Body of pancreas (tissue), 4 donors: ENCODE measurements at regions not wholly inside any gene's neighbourhood (a gene's known extent, or its start where the extent isn't known, plus 50 kb on each side); places are given as distances from the start of the nearest gene placed in this dataset.

Experiments used
- ATAC-seq: fragments of 150-250 bp; one replicate; pipeline ENCODE4 v1.9.1; 2016
- DNase-seq, 4 donors: peaks; one replicate each; pipeline ENCODE4 v3.0.0-alpha.2; 2019
- H3K27ac ChIP-seq, 4 donors: fragments of 200-600 bp; sonication (generic); 1 replicate in 3 of 4; 2 replicates in 1 of 4; pipeline versions ENCODE4 v1.5.1 to v1.6.1; 2016 to 2019; ENCODE audit warnings: mild to moderate bottlenecking in 1 of 4, mixed read lengths in 1 of 4, moderate library complexity in 1 of 4
- H3K27me3 ChIP-seq, 2 donors: fragments of 200-600 bp; sonication (generic); one replicate each; pipeline ENCODE4 v1.6.0; 2016; ENCODE audit warnings: mild to moderate bottlenecking in 1 of 2
- H3K36me3 ChIP-seq, 2 donors: fragments of 200-600 bp; sonication (generic); replicated peaks in 1 of 2; 2 replicates each; pipeline ENCODE4 v1.5.1; 2016; ENCODE audit warnings: low read depth in 2 of 2; ENCODE audit not compliant: insufficient read depth in 1 of 2
- H3K4me1 ChIP-seq: fragments of 200-600 bp; sonication (generic); one replicate; pipeline ENCODE4 v1.6.0; 2016
- H3K4me3 ChIP-seq, 2 donors: fragments of 200-600 bp; sonication (generic); 1 replicate in 1 of 2; 2 replicates in 1 of 2; pipeline ENCODE4 v1.5.1; 2016 to 2019
- H3K9me3 ChIP-seq, 3 donors: fragments of 200-600 bp; sonication (generic); 1 replicate in 2 of 3; 2 replicates in 1 of 3; pipeline ENCODE4 v1.5.1; 2016
- POLR2A ChIP-seq, 3 donors: fragments of 450-650 bp; IDR thresholded peaks; one replicate each; pipeline ENCODE4 v1.6.1; 2016; ENCODE audit warnings: antibody characterized with exemption in 3 of 3, mild to moderate bottlenecking in 2 of 3
- WGBS, 2 donors: methylation state at CpG; one replicate each; pipeline ENCODE4 v1.1.5; 2017; 5-methylcytosine and 5-hydroxymethylcytosine counted together
- intact Hi-C: fragments of 100-400 bp; cut with DNase I; formaldehyde crosslinking; loops from one replicate; pipeline ENCODE4 v1.15.1; 2023
- TF ChIP-seq, protein P1 (sequence below), 7 experiments: fragments of 450-650 bp in 4 of 7; fragments of 200-600 bp in 3 of 7; sonication (generic) in 3 of 7; IDR thresholded peaks; one replicate each; pipeline ENCODE4 v1.5.1; 2016 to 2019; ENCODE audit warnings: antibody characterized with exemption in 7 of 7

DNA sequence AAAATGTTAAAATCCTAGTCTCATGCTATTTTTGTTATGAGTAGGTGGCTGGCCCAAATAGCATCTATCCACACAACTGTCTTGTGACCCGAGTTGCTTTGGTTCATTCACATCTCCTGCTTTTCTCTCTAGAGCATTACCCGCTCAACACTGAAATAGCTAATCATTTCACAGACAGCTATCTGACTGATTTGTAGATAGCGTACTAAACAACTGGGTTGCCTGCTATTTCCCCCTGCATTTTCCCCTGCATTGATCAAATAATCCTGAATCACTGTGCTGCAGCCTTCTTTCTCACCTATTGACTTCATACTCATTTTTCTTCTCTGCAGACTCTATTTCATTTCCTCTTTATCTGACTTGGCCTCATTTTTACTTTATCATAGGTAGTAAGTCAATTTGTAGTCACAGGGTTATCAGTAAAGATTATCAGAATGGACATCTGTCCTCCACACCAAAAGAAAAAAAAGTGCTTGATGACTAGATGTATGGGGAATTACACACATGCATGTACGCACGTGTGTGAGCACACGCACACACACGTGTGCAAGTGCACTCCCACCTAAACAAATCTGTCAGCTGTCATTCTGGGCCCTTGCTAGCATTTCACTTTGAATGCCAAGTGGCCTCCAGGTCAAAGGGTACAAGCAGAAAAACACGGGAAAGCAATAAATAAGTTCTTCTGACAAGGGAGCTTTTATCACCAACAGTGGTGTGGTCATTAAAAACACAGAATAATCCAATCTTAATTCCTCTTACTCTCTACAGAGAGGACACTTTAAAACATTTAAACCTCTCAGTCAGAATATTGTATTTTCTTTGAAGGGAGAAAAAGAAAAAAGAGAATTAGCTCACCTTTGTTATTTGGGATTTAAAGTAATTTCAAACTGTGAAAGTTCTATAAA, 501.6 kb downstream of the EFNA5 start:
- WGBS, 2 donors: 72 to 84% methylated on average over 8 of the region's 8 CpGs
- intact Hi-C loops: no loop called here
- TF ChIP-seq, protein P1, sequence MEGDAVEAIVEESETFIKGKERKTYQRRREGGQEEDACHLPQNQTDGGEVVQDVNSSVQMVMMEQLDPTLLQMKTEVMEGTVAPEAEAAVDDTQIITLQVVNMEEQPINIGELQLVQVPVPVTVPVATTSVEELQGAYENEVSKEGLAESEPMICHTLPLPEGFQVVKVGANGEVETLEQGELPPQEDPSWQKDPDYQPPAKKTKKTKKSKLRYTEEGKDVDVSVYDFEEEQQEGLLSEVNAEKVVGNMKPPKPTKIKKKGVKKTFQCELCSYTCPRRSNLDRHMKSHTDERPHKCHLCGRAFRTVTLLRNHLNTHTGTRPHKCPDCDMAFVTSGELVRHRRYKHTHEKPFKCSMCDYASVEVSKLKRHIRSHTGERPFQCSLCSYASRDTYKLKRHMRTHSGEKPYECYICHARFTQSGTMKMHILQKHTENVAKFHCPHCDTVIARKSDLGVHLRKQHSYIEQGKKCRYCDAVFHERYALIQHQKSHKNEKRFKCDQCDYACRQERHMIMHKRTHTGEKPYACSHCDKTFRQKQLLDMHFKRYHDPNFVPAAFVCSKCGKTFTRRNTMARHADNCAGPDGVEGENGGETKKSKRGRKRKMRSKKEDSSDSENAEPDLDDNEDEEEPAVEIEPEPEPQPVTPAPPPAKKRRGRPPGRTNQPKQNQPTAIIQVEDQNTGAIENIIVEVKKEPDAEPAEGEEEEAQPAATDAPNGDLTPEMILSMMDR (IDR thresholded peaks at IDR 0.05): no peak
- no peak for TF ChIP-seq POLR2A (IDR thresholded peaks at IDR 0.05)

DNA sequence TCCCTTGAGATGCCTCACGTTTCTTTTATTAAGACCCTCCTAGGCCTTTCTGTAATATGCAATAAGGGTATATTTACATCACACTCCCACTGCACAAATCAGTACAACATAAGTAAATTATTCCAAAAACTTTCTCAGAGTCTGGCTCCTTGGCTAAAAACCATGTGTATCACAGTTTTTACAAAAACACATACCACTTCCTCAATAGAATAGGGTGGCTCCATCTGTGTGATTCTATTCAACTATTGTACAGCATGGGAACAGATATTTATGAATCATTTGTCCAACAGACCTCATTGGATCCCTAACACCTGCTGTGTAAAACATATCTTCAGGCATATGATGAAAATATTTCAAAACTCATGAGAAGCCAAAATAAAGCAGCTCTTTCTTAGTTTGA, 502.7 kb downstream of the EFNA5 start:
- TF ChIP-seq, protein P1 (IDR thresholded peaks at IDR 0.05): no peak
- no peak for TF ChIP-seq POLR2A (IDR thresholded peaks at IDR 0.05)
- Histone ChIP-seq H3K27me3 (no peaks in the 10 kb centered on the region), H3K4me3 (no peak overlapping the region), H3K27ac (no peak overlapping the region), H3K4me1 (no peaks in the 10 kb centered on the region), H3K9me3 (no peaks in the 10 kb centered on the region), H3K36me3 (no peaks in the 10 kb centered on the region)
- intact Hi-C loops: no loop called here
- DNase-seq (no peak), ATAC-seq (no peak)
- 73 to 87% methylated on average over 1 of the region's 1 CpG for WGBS, 2 donors

More for the DNA sequence above, 501.6 kb downstream of the EFNA5 start:
- no peak overlapping the region for H3K4me3 ChIP-seq
- ATAC-seq: no peak
- H3K27ac ChIP-seq: no peak overlapping the region
- no peaks in the 10 kb centered on the region for H3K4me1 ChIP-seq
- H3K36me3 ChIP-seq: no peaks in the 10 kb centered on the region
- H3K27me3 ChIP-seq: no peaks in the 10 kb centered on the region
- H3K9me3 ChIP-seq: no peaks in the 10 kb centered on the region
- DNase-seq: no peak

DNA sequence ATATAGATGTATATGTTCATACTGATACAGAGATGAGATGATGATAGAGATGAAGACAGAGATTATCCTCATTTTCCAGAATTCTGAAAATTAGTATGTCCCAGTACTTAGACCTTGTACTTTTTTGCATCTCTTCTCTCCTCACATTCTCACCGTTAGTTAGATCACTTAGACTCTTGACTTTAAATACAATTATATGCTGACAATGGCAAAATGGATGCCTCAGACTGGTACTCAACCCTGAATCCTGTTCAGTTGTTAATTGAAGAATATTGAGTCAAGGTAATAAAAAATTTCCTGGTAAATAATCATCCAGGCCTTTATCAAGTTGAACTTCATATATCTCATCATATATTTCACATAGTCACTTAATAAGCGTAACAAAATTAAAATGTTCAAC, 505.4 kb downstream of the EFNA5 start:
- TF ChIP-seq, protein P1 (IDR thresholded peaks at IDR 0.05): no peak
- TF ChIP-seq POLR2A (IDR thresholded peaks at IDR 0.05): no peak
- intact Hi-C loops: no loop called here

DNA sequence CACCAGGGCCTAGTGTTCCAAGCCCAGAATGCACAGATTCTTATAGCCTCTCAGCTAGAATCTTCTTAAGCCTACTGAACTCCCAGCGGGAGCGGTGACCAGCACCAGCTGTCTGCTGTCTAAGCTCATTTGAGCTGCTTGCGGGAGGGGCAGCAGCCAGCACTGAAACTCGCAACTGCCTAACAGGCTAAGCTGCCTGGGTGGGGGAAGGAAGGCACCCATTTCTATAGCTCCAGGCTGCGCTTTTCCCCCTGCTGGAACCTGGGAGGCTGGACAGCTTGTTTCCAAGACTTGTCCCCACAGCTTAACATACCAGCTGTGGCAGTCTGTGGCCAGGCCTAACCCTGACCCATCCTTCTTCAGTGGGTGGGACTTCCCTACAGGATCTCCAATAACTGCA, 512.9 kb downstream of the EFNA5 start:
- no peaks in the 10 kb centered on the region for H3K36me3 ChIP-seq
- H3K27me3 ChIP-seq: no peaks in the 10 kb centered on the region
- intact Hi-C loops: no loop called here
- 96 to 98% methylated on average over 5 of the region's 5 CpGs for WGBS, 2 donors
- no peak for DNase-seq
- H3K4me1 ChIP-seq: peaks cover 12% of the 10 kb centered on the region
- TF ChIP-seq POLR2A (IDR thresholded peaks at IDR 0.05): no peak
- no peaks in the 10 kb centered on the region for H3K9me3 ChIP-seq
- H3K4me3 ChIP-seq: no peak overlapping the region
- no peak overlapping the region for H3K27ac ChIP-seq
- no peak for ATAC-seq

More for the DNA sequence above, 505.4 kb downstream of the EFNA5 start:
- Histone ChIP-seq H3K27me3 (no peaks in the 10 kb centered on the region), H3K4me3 (no peak overlapping the region), H3K27ac (no peak overlapping the region), H3K36me3 (no peaks in the 10 kb centered on the region), H3K9me3 (no peaks in the 10 kb centered on the region), H3K4me1 (no peaks in the 10 kb centered on the region)
- ATAC-seq: no peak
- no peak for DNase-seq
- WGBS, 2 donors: 38 to 73% methylated on average over 2 of the region's 2 CpGs

DNA sequence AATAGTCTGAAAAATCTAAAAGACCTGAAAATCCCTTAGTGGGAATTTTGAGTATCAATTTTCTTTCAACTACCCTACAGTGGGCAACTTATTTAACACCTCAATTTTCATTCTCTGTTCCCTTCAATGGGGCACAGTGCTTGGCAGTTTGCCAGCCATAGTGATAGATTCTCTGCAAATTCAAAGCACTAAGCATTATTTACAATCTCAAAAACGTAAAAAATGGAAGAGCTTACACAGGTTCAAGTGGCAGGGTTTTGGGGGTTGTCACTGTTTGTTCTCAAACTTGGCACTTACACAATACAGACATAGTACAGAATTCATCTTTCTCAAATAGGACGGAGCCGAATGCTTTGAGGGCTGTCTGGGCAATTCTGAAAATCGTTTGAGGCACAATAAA, 515.0 kb downstream of the EFNA5 start:
- DNase-seq (peak in 1 of 4 donors; percentile 7), ATAC-seq (no peak)
- peaks cover 22% of the 10 kb centered on the region for H3K4me1 ChIP-seq
- H3K9me3 ChIP-seq: no peaks in the 10 kb centered on the region
- no peaks in the 10 kb centered on the region for H3K27me3 ChIP-seq
- TF ChIP-seq, protein P1 (IDR thresholded peaks at IDR 0.05): no peak
- no peak for TF ChIP-seq POLR2A (IDR thresholded peaks at IDR 0.05)
- H3K27ac ChIP-seq: no peak overlapping the region
- 67 to 72% methylated on average over 4 of the region's 4 CpGs for WGBS, 2 donors
- H3K36me3 ChIP-seq: no peaks in the 10 kb centered on the region
- H3K4me3 ChIP-seq: no peak overlapping the region
- intact Hi-C loops: no loop called here
